KG1 (cell line): ENCODE measurements at regions not wholly inside any gene's neighbourhood (a gene's known extent, or its start where the extent isn't known, plus 50 kb on each side); places are given as distances from the start of the nearest gene placed in this dataset.
A peak's percentile ranks its signal among the peaks of the same experiment; 100 is the strongest.
"Not testable (repeated sequence)": the region's sequence is repeated elsewhere in the genome, so short reads cannot be mapped to it uniquely, and the experiment has no call there.

ENCODE experiments used
- DNase-seq: peaks from one replicate; lab custom pipeline; 2025; lab: John Stamatoyannopoulos, UW

DNA sequence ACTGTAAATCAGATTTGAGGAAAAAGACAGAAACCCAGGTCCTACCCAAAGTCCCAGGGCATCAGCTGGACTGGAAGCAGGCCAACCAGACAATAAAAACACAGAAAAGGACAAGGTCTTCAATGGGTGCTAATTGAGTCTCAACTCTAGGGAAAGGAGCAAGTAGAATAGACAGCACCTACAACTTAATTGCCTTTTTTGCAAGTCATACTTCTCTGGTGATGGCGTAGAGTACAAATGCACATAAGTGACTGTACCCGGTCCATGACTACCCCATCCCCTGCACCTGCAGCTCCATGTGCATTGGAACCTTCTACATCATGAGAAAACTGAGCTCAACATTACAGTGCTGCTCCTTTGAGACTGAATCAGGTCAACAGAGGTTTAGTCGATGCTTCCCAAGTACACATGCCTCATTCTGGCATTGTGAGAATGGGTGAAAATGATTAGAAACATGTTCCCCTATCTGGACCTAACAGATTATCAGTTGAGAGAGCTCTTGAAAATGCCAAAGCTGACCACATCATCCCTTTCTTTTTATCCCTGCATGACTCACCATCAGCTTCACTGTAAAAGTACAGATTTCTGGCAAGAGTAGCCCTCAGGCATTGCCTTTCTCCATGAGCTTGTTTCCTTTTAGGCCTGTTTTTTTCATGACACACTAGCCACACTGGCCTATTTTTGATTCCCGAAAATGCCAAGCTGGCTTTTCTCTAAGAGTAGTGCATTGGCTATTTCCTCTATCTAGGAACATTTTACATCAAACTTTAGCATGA lies 298.3 kb downstream of the HS3ST1 start:
- DNase-seq: no peak

DNA sequence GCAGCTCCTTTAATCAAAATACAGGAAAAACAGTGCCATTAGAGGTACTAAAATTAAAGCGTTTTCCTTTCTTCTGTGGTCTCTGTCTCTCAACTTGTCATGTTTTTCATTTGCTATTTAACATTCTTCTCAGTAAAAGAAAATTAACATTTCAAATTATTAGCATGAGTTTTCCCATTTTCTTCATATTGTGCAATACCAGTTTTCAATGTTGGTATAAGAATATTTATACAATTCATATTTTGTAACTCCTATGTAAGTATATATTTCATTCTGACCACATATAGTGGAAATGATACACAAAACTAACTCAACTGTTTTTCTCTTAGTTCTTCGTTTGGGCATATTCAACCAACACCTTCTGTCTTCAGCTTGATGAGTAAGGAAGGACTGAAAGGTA lies 308.3 kb downstream of the HS3ST1 start:
- no peak for DNase-seq

DNA sequence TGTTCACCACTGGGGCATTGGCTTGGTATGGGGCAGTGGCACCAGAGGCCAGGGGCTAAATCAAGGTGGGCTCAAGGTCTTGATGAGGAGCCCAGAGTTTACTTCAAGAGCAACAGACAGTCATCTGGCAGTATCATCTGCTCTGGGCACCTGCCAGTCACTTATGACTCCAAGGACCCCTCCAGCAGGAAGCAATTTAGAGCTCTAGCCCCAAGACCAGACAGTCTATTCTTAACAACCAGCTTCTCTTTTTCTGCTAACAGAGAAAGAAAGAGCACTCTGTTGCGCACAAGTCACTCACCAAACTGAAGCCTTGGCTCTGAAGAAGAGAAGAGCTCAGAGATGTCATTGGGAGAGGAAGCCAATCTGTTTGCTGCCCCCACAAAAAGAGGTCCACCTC lies 309.2 kb downstream of the HS3ST1 start:
- DNase-seq: no peak

DNA sequence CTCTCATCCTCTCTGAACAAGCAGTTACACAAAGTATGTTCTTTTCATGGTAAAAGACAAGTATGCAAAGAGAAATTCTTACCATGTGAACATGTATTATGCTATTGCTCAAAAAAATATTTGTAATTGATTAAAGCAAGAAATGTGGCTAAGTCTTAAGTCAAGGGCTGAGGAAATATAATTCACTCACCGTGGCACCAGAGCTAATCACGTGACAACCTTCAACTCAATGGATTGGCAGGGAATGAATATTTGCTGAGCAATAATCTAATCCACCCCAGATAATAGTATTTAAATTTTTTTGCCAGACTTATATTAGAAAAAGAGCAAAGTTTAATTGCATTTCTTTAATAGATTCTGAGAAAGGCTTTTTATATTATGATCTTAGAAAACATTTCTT lies 310.2 kb downstream of the HS3ST1 start:
- no peak for DNase-seq

DNA sequence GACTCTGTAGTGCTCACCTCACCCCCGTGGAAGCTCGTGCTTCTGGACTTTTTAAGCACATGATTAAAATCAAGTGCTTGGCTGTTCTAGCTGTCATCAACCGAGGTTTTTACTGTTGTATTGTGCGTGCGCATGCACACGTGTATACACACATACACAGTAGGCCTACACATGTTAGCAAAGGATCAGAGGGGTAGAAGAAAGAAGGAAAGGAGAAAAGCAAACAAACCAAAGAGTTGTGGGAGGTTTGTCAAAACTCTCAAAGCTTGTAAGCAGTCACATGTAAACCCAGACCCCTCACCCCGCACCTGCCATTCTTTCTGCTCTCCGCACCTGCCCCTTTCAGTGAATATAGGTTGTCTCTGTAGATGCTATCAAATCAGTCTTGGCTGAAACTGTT lies 311.8 kb downstream of the HS3ST1 start:
- DNase-seq: no peak

DNA sequence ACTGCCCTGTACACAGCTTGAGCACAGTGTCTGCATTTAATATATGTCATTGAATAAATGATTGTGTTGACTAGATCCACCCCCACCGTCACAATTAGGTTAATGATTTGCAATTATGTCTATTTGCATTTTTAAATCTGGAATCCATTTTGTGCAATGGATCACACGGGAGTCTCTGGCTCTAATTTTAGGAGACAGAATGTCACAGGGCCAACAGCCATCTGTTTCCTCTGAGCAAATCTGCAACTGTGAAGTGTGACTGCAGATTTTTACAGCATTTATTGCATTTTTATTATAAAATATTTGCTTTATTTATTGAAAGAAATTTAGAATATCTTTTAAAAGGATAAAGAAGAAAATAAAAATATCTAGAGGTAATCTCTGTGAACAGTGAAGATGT lies 316.8 kb downstream of the HS3ST1 start:
- no peak for DNase-seq

DNA sequence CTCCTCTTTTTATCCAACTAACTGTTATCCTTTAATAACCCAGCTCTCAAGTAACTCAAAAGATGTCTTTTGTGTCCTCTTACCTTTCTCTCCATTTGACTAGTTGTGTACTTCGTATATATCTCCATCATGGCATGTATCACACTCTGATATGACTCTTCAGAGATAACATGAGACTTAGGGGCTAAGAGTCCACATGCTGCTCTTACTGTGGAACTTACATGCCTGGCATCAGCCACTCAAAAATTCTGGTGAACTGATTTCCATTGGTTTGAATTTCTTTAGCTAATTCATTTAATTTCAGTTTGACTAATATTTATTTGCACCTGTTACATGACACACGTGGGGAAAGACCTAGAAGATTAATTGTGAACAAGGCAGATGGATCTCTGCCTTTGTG lies 317.3 kb downstream of the HS3ST1 start:
- DNase-seq: no peak

DNA sequence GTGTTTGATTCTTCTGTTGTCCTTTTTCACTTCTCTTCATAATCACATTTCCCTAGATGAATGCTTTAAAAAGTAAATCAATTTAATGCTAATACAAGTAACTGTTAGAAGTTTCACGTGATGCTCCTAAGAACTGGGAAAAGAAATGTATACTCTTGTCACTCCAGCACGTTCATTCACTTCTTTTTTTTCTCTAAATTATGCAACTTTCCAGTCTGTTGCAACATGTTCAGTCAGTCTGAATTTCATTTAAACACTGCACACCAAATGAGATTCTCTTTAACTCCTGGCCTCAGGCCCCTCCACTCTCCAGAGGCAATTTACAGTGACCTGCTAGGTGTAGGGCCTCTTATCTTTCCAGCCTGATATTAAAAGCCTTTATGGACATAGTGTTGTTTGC lies 321.9 kb downstream of the HS3ST1 start:
- DNase-seq: peak; percentile 31

DNA sequence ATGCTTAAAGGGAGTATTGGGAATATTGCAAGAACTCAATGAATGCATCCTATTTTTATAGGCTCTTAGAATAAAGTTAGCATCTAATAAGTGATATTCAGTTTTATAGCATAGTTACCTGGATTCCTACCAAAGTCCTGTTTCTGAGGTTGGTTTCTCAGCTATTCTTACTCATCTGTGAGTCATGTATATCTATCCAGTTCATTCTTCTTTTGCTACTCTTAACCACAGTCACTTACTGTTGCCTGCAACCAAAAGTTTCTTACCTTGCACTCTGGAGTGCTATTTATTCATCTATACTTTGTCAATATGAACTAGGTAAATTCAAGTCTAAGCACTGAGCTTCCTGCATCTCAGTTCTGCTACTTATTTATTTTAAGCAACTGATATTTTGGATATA lies 322.5 kb downstream of the HS3ST1 start:
- no peak for DNase-seq

DNA sequence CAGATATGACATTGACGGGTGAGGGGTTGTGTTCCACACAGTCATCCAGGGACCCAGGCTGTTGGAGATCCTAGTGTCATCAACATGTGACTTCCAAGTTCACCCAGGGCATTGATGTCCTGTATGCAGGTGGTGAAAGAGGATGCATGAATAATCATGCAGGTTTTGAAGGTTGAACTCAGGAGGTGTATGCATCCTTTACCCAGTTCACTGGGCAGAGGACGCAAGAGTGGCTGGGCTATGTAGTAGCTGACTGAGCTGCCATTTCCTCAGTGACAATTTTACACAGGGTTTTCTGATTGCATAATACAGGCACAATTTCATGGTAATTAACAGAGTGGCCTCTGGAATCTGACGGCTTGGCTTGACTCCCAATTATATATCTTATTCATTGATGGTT lies 323.0 kb downstream of the HS3ST1 start:
- no peak for DNase-seq

DNA sequence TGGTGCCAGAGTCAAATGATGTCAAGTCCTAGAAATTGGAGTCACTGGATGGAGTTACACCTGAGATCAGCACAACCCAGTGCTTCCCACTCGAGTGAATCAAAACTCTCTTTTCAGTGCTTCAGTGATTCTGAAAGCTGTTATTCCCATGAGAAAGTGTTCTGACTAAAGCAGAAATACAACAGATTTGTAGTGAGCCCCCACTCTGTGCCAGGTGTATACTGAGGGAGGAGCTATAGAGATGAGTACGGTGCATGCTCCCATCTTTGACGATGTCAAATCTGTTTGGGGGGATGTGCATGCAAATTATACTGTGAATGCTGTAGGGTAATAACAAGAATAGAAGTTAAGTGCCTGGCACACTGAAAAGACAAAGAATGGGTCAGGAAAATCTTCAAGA lies 330.2 kb downstream of the HS3ST1 start:
- DNase-seq: no peak

DNA sequence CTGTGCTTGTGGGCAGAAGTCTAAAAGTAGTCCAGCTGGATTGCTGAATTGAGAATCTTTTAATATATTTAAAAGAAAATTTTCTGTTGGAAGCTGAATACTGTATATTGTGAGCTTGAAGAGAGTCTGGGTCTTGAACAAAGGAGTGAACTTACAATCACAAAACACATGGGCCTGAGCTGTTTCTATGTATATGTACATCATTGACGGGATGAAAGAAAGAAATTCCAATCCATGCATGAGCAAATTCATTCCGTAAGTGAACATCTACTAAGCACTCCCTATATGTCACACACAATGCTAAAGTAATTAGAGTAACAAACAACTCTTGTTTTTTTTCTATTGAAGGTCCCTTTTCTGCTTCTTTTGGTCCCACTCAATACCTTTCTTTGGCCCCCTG lies 331.0 kb downstream of the HS3ST1 start:
- DNase-seq: no peak

DNA sequence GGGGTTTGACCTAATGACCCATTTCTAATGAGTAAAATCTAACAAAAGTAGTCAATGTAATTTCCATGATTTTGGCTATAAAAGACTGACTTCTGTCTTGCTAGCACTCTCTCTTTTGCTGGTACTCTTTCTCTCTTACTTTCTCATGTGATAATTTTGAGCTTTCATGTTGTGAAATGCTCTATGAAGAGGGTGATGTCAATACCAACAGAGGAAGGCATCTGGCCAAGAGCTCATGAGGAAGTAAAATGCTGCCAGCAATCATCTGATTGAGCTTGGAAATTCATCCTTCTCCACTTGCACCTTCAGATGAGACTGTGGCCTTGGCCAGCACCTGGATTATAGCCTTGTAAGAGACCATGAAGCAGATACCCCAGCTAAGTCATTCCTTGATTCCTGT lies 347.7 kb downstream of the HS3ST1 start:
- DNase-seq: no peak

DNA sequence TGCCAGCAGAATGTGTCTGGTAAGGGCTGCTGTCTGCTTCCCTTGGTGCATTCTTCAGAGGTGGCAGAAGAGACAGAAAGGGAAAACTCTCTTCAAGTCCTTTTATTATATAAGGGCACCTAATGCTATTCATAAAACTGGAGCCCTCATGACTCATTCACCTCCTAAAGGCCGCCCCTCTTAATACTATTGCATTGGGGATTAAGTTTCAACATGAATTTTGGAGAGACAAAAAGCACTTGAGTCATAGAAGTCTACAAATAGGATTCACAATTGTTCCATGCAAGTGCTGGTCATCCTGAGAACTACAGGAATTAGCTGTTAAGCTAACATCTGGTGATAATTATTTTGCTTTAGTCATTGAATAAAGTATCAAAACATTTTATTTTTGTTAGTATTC lies 349.5 kb downstream of the HS3ST1 start:
- no peak for DNase-seq

DNA sequence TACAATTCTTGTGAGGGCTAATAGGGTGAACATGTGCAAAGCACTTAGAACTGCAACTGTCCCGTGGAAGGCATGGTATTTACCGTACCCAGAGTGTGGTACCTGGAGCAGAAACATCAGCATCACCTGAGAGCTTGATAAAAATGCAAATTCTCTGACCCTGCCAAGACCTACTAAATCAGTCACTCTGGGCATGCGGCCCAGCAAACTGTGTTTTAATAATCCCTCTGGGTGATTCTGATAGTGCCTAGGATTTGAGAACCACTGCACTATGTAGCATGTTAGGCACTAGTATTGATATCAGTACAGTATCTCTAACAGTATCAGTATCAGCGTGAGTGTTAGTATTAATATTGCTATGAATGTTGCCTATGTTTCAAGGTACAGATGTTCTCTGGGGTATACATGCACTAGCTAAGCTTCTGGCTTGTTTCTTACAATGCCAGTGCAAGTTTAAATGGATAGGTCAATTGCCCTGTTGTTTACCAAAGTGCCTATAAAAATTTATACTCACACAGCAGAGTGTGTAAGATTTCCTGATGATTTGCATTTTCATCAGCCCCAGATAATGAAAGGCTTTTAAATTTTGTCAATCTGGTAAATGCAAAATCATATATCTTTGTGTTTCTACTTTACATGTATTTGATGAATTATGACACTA lies 354.0 kb downstream of the HS3ST1 start:
- DNase-seq: no peak

DNA sequence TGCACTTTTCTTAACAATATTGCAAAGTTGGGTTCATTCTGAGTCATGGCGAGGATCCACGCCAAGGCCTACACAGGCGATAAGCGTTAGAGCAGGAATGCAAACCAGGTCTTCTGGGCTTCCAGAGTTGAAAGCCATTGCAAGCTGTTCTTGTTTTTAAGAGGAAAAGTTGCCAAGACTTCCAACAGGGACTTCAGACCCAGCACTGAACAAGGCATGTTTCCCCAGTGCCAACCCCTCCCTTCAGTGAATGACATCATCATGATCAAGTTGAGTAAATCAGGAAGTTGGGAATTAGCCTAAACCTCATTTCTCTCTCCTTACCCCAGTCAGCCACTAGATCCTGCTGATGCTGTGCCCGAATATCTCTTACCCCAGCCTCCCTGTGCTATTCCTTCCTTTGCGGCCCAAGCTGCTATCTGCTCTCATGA lies 355.1 kb downstream of the HS3ST1 start:
- DNase-seq: no peak

DNA sequence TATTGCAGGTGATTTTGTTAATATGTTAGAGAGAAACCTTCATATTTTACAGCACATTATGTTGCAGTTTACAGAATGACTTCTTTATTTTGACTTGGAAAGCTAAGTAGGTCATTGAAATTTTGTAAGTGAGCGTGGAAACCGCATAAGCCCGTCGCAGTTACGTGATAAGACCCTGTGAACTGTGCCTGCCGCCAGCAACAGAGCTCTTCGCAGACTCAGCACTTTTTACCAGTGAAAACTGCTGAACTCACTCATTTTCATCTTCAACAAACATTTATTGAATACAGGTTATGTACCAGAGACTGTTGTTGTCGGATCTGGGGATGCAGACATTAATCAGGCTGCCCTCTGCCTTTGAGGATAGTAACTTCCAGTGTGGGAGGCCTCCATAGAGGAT lies 355.7 kb downstream of the HS3ST1 start:
- no peak for DNase-seq

DNA sequence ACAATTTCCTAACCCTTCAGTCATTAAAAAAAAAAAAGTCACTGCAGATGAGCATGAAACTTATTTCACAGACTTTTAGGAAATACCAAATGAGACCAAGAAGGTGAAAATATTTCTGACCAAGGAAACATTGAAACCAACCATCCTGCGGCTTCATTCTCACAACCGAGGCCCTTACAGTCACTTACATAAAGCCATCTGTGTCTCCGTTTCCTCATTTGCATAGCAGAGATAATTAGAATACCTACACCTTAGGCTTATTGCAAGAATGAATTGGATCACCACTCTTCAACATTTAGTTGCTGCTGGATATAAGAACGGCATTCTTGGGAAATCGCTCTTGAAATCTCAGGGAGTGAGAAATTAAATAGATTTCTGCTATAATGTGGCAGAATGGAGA lies 356.2 kb downstream of the HS3ST1 start:
- no peak for DNase-seq

DNA sequence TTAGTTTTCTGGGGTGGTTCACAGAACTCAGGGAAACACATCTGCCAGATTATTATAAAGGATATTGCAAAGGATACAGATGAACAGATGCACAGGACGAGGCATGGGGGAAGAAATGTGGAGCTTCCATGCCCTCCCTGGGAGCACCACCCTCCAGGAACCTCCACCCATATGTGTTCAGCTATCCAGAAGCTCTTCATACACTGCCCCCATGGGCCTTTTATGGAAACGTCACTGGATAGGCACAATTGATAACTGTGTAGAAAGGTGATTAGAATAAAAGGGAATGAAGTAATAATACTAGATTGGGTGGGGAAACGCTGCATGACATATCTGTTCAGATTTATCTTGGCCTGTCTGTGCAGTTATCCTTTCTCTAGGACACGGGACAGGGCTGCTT lies 357.9 kb downstream of the HS3ST1 start:
- no peak for DNase-seq

DNA sequence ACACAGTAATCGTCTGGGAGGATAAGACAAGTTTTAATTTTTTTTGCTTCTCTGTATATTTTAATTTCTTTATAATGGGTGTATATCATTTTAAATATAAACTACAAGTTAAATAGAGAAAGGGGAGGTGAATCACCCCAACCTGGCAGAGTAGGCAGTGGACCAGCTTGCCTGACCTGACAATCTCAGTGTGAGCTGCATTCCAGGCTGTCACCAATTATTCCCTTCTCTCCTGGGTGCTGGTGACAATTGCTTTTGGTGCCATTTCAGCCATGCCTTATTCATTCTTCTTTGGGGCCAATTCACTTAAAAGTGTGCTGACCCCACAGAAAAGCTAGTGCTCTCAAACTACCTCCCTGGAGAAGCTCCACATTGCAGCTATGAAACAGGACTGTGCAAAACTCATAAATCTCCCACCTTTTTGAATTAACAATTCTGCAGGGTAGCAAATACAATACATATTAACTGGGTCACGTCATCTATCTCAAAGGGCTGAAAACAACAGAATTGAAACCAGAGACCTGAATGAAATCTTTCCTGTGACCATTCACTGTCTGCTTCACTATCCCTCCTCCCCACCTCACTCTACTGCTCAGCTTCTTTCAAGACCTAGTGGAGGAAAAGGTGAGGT lies 359.0 kb downstream of the HS3ST1 start:
- DNase-seq: no peak

DNA sequence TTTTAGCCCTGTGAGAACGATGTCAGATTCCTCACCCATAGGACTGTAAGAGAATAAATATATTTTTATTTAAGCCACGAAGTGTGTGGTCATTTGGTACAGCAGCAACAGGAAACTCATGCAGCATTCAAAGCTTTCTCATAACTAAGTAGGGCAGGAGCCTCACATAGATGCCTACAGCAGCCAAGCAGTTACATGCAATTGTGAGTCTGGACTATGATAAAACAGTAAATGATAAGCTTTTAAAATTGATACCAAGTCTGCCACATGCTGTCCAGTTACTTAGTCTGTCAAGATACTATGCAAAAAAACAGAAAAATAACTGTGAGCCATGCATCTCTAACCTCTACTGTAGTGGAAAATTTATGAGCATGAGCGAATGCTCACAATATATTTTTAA lies 359.6 kb downstream of the HS3ST1 start:
- DNase-seq: no peak

DNA sequence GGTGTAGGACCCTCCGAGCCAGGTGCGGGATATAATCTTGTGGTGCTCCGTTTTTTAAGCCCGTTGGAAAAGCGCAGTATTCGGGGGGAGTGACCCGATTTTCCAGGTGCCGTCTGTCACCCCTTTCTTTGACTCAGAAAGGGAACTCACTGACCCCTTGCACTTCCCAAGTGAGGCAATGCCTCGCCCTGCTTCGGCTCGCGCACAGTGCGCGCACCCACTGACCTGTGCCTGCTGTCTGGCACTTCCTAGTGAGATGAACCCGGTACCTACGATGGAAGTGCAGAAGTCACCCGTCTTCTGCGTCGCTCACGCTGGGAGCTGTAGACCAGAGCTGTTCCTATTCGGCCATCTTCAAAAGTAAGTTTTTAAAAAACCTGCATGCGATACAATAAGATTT lies 362.1 kb downstream of the HS3ST1 start:
- DNase-seq: not testable (repeated sequence)

DNA sequence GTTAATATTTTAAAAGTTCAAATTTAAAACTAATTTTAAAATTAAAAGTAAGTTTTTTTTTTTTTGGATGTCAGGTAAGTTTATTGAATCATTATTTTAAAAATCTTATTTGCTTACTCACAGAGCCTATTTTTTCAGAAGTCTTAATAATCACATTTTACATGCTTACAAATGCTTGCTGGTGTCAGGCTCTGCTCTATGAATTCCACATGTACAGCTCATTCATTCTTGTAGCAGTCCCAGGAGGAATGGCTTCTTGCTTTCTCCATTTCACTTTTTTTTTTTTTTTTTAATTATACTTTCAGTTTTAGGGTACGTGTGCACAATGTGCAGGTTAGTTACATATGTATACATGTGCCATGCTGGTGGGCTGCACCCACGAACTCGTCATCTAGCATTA lies 368.1 kb downstream of the HS3ST1 start:
- not testable (repeated sequence) for DNase-seq
